H9 (cell line): ENCODE measurements at regions not wholly inside any gene's neighbourhood (a gene's known extent, or its start where the extent isn't known, plus 50 kb on each side); places are given as distances from the start of the nearest gene placed in this dataset.

Experiments used
- DNase-seq: peaks from one replicate; pipeline ENCODE4 v3.0.0-alpha.2; 2017
- H2AFZ ChIP-seq: one replicate; pipeline ENCODE4 v1.6.1; 2013; ENCODE audit warnings: mild to moderate bottlenecking, low read length, control low read depth, moderate library complexity
- H2AK5ac ChIP-seq: 2 replicates; pipeline ENCODE4 v1.6.1; 2013; ENCODE audit warnings: low read length, control low read depth, mixed read lengths; ENCODE audit not compliant: insufficient read length
- H2BK120ac ChIP-seq: one replicate; pipeline ENCODE4 v1.6.1; 2013; ENCODE audit warnings: low read depth, mild to moderate bottlenecking, low read length, control low read depth, inconsistent platforms; ENCODE audit not compliant: poor library complexity, severe bottlenecking
- H2BK12ac ChIP-seq: 2 replicates; pipeline ENCODE4 v1.6.1; 2013; ENCODE audit warnings: low read length, control low read depth, mixed read lengths, low read depth; ENCODE audit not compliant: insufficient read length
- H2BK15ac ChIP-seq: 2 replicates; pipeline ENCODE4 v1.6.1; 2013; ENCODE audit warnings: low read depth, low read length, control low read depth
- H2BK20ac ChIP-seq: one replicate; pipeline ENCODE4 v1.6.1; 2013; ENCODE audit warnings: low read depth, mild to moderate bottlenecking, low read length, control low read depth, inconsistent platforms; ENCODE audit not compliant: poor library complexity, severe bottlenecking
- H2BK5ac ChIP-seq: 2 replicates; pipeline ENCODE4 v1.6.1; 2013; ENCODE audit warnings: low read length, control low read depth, mixed read lengths; ENCODE audit not compliant: insufficient read length
- H3K14ac ChIP-seq: 2 replicates; pipeline ENCODE4 v1.6.1; 2013; ENCODE audit warnings: low read length, control low read depth; ENCODE audit not compliant: insufficient read depth
- H3K18ac ChIP-seq: 2 replicates; pipeline ENCODE4 v1.6.1; 2013; ENCODE audit warnings: low read depth, mild to moderate bottlenecking, mixed read lengths, low read length, control low read depth; ENCODE audit not compliant: insufficient read length
- H3K23ac ChIP-seq: 2 replicates; pipeline ENCODE4 v1.6.1; 2013; ENCODE audit warnings: low read length, control low read depth, mixed read lengths, low read depth; ENCODE audit not compliant: insufficient read length
- H3K23me2 ChIP-seq: 2 replicates; pipeline ENCODE4 v1.6.1; 2013; ENCODE audit warnings: low read depth, mild to moderate bottlenecking, mixed read lengths, low read length, control low read depth; ENCODE audit not compliant: insufficient read length, poor library complexity, severe bottlenecking
- H3K27ac ChIP-seq: 2 replicates; pipeline ENCODE4 v1.5.1; 2013; ENCODE audit warnings: low read length, control low read depth, mixed read lengths, low read depth; ENCODE audit not compliant: insufficient read length
- H3K27me3 ChIP-seq: 2 replicates; pipeline ENCODE4 v1.6.1; 2013; ENCODE audit warnings: low read length, control low read depth, inconsistent platforms; ENCODE audit not compliant: insufficient read depth
- H3K4ac ChIP-seq: 2 replicates; pipeline ENCODE4 v1.6.1; 2013; ENCODE audit warnings: low read depth, mild to moderate bottlenecking, control low read depth, inconsistent platforms, low read length, moderate library complexity
- H3K4me1 ChIP-seq: 2 replicates; pipeline ENCODE4 v1.6.1; 2013; ENCODE audit warnings: low read length, control low read depth, inconsistent platforms; ENCODE audit not compliant: insufficient read depth
- H3K4me2 ChIP-seq: 2 replicates; pipeline ENCODE4 v1.6.1; 2013; ENCODE audit warnings: low read length, control low read depth, mixed read lengths; ENCODE audit not compliant: insufficient read length, insufficient read depth
- H3K56ac ChIP-seq: 2 replicates; pipeline ENCODE4 v1.6.1; 2013; ENCODE audit warnings: low read depth, mild to moderate bottlenecking, mixed read lengths, low read length, control low read depth; ENCODE audit not compliant: insufficient read length
- H3K79me1 ChIP-seq: 2 replicates; pipeline ENCODE4 v1.6.1; 2013; ENCODE audit warnings: low read depth, mild to moderate bottlenecking, moderate library complexity, low read length, control low read depth, inconsistent platforms; ENCODE audit not compliant: insufficient read depth, poor library complexity, severe bottlenecking
- H3K79me2 ChIP-seq: 2 replicates; pipeline ENCODE4 v1.6.1; 2013; ENCODE audit warnings: low read length, control low read depth, inconsistent platforms; ENCODE audit not compliant: insufficient read depth
- H3K9ac ChIP-seq: 2 replicates; pipeline ENCODE4 v1.6.1; 2013; ENCODE audit warnings: low read length, control low read depth, mixed read lengths; ENCODE audit not compliant: insufficient read length; ENCODE audit errors: extremely low read depth
- H3K9me3 ChIP-seq: one replicate; pipeline ENCODE4 v1.6.1; 2013; ENCODE audit warnings: low read depth, low read length, inconsistent platforms; ENCODE audit not compliant: control insufficient read depth
- H3T11ph ChIP-seq: one replicate; pipeline ENCODE4 v1.6.1; 2013; ENCODE audit warnings: mild to moderate bottlenecking, low read length, control low read depth, inconsistent platforms
- H4K20me1 ChIP-seq: one replicate; pipeline ENCODE4 v1.6.1; 2013; ENCODE audit not compliant: control insufficient read depth, insufficient read length, insufficient read depth
- H4K5ac ChIP-seq: 2 replicates; pipeline ENCODE4 v1.6.1; 2013; ENCODE audit warnings: low read depth, mild to moderate bottlenecking, mixed read lengths, low read length, control low read depth; ENCODE audit not compliant: insufficient read length
- H4K8ac ChIP-seq: replicated peaks from 2 replicates; pipeline ENCODE4 v1.6.1; 2013; ENCODE audit warnings: low read length, control low read depth, mixed read lengths, low read depth; ENCODE audit not compliant: insufficient read length
- H4K91ac ChIP-seq: 2 replicates; pipeline ENCODE4 v1.6.1; 2013; ENCODE audit warnings: low read depth, mild to moderate bottlenecking, moderate library complexity, mixed read lengths, low read length, control low read depth; ENCODE audit not compliant: insufficient read length
- H3K27ac Mint-ChIP-seq, 3 experiments: 2 replicates in 2 of 3; 3 replicates in 1 of 3; pipeline ENCODE4 v1.8.0; 2020 to 2021; ENCODE audit warnings: mixed read lengths in 3 of 3, mild to moderate bottlenecking in 1 of 3, moderate library complexity in 1 of 3
- H3K27me3 Mint-ChIP-seq: 2 replicates; pipeline ENCODE4 v1.8.0; 2021; ENCODE audit warnings: low read depth, mild to moderate bottlenecking, moderate library complexity, mixed read lengths
- H3K36me3 Mint-ChIP-seq, 3 experiments: 2 replicates in 2 of 3; 3 replicates in 1 of 3; pipeline ENCODE4 v1.8.0; 2020 to 2021; ENCODE audit warnings: low read depth in 3 of 3, mixed read lengths in 3 of 3; ENCODE audit not compliant: insufficient read depth in 1 of 3
- H3K4me1 Mint-ChIP-seq, 2 experiments: 2 replicates each; pipeline ENCODE4 v1.8.0; 2020; ENCODE audit warnings: mixed read lengths in 2 of 2
- H3K4me3 Mint-ChIP-seq, 2 experiments: 2 replicates in 1 of 2; 3 replicates in 1 of 2; pipeline ENCODE4 v1.8.0; 2020 to 2021; ENCODE audit warnings: mild to moderate bottlenecking in 2 of 2, mixed read lengths in 2 of 2, moderate library complexity in 1 of 2
- H3K9me3 Mint-ChIP-seq, 2 experiments: 2 replicates in 1 of 2; 3 replicates in 1 of 2; pipeline ENCODE4 v1.8.0; 2020; ENCODE audit warnings: mild to moderate bottlenecking in 2 of 2, mixed read lengths in 2 of 2, moderate library complexity in 1 of 2
- CTCF ChIP-seq: fragments of 200-600 bp; sonication (generic); conservative IDR thresholded peaks from 3 replicates; pipeline ENCODE4 v1.8.0; 2021; ENCODE audit warnings: antibody characterized with exemption, mild to moderate bottlenecking

DNA sequence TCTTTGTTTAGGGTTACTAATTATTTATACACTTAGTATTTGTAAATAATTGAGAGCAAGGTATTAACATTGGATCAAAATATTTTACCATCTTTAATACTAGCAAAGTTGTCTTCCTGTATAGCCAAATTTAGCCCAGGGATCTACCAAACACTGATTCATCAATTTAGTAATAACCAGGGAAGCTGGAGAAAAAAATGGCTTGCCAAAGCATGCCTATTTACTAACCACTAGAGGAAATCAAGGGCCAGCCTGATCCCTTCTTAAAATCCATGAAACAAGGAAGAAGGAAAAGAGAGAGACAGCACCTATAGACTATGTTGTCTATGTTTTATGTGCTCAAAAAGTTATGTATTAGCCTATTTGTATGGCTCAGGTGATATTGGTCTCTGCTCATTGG is 450.3 kb upstream of the GJE1 start:
- Histone ChIP-seq H3K18ac (no peak overlapping the region), H2BK120ac (no peak overlapping the region), H3K4me2 (no peak overlapping the region), H3K23ac (no peak overlapping the region), H3K4me1 (no peaks in the 10 kb centered on the region), H4K5ac (no peak overlapping the region), H4K8ac (no peak overlapping the region), H2BK5ac (no peak overlapping the region), H2BK15ac (no peak overlapping the region), H3K27me3 (no peaks in the 10 kb centered on the region), H3K9ac (no peak overlapping the region), H3K4ac (no peak overlapping the region), H2AK5ac (no peak overlapping the region), H3K56ac (no peak overlapping the region), H2BK12ac (no peak overlapping the region), H3K27ac (no peak overlapping the region), H3K23me2 (no peaks in the 10 kb centered on the region), H4K91ac (no peak overlapping the region), H3T11ph (no peak overlapping the region), H3K79me2 (no peaks in the 10 kb centered on the region), H3K14ac (no peak overlapping the region), H3K79me1 (no peaks in the 10 kb centered on the region), H2BK20ac (no peak overlapping the region), H2AFZ (no peak overlapping the region), H3K9me3 (no peaks in the 10 kb centered on the region), H4K20me1 (no peaks in the 10 kb centered on the region)
- H3K27ac Mint-ChIP-seq, result no peak overlapping the region
- DNase-seq, result no peak
- no peaks in the 10 kb centered on the region for H3K36me3 Mint-ChIP-seq
- no peaks in the 10 kb centered on the region for H3K27me3 Mint-ChIP-seq
- no peak; the same call in 2 of the 3 replicates for TF ChIP-seq CTCF
- H3K9me3 Mint-ChIP-seq, result no peaks in the 10 kb centered on the region
- no peaks in the 10 kb centered on the region for H3K4me1 Mint-ChIP-seq
- H3K4me3 Mint-ChIP-seq, result no peak overlapping the region
